Fibroblast of mammary gland (primary cell): ENCODE measurements at regions not wholly inside any gene's neighbourhood (a gene's known extent, or its start where the extent isn't known, plus 50 kb on each side); places are given as distances from the start of the nearest gene placed in this dataset.

Experiments
- DNase-seq: peaks from one replicate; pipeline ENCODE4 v3.0.0-alpha.2; 2010; ENCODE audit warnings: low read depth
- H3K4me3 ChIP-seq: 2 replicates; pipeline ENCODE4 v1.5.1; 2011; ENCODE audit warnings: low read depth, mild to moderate bottlenecking, low read length, moderate library complexity; ENCODE audit not compliant: control insufficient read depth
- CTCF ChIP-seq: conservative IDR thresholded peaks from 2 replicates; pipeline ENCODE4 v1.5.1; 2011; ENCODE audit warnings: low read depth, low read length, inconsistent platforms; ENCODE audit not compliant: control insufficient read depth, insufficient read depth

GRCh38 chr5:41670854-41671479 is 160.6 kb upstream of the PLCXD3 start:
- no peak for TF ChIP-seq CTCF

GRCh38 chr5:41670216-41670615 is 159.8 kb upstream of the PLCXD3 start:
- DNase-seq, result no peak
- no peak overlapping the region for H3K4me3 ChIP-seq
- TF ChIP-seq CTCF, result no peak

More at GRCh38 chr5:41670854-41671479, 160.6 kb upstream of the PLCXD3 start:
- DNase-seq, result no peak
- no peak overlapping the region for H3K4me3 ChIP-seq

- DNase-seq, result no peak
- H3K4me3 ChIP-seq, result no peak overlapping the region
- no peak for TF ChIP-seq CTCF
Measured at GRCh38 chr5:41661254-41661653, 150.9 kb upstream of the PLCXD3 start.

GRCh38 chr5:41656597-41656996 is 146.2 kb upstream of the PLCXD3 start:
- no peak for DNase-seq
- H3K4me3 ChIP-seq, result no peak overlapping the region
- TF ChIP-seq CTCF, result no peak

- no peak overlapping the region for H3K4me3 ChIP-seq
- TF ChIP-seq CTCF, result no peak
- no peak for DNase-seq
Measured at GRCh38 chr5:41650131-41650530, 139.7 kb upstream of the PLCXD3 start.

- no peak for TF ChIP-seq CTCF
- peak; percentile 84 for DNase-seq
- H3K4me3 ChIP-seq, result no peak overlapping the region
Measured at GRCh38 chr5:41649659-41650058, 139.3 kb upstream of the PLCXD3 start.

- DNase-seq, result no peak
- H3K4me3 ChIP-seq, result no peak overlapping the region
Measured at GRCh38 chr5:41648996-41649395, 138.6 kb upstream of the PLCXD3 start.

More at GRCh38 chr5:41648996-41649395, 138.6 kb upstream of the PLCXD3 start:
- TF ChIP-seq CTCF, result no peak
